ENCODE measurements at regions not wholly inside any gene's neighbourhood (a gene's known extent, or its start where the extent isn't known, plus 50 kb on each side); places are given as distances from the start of the nearest gene placed in this dataset.
A peak's percentile ranks its signal among the peaks of the same experiment; 100 is the strongest.

DNA sequence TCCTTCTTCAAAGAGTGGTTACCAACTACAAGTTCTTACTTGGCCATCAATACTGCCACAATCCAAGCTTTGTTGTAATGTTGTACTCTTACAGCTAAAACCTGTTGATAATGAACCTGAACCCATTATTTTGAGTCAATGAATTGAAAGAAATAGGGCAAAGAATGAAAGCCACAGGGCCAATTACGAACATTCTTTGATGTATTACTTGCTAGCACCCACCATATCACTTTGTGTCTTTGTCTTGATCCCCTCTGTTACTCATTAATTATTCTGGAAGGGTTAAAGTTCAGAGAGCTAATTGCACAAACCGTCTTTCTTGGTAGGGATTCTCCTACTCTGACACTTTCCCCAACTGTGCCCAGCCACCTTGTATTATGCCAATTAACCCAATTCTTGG is 53.2 kb upstream of the TFEC start:
- DNase-seq (ENCODE audit: extremely low read depth, low read depth, low spot score) = no peak

DNA sequence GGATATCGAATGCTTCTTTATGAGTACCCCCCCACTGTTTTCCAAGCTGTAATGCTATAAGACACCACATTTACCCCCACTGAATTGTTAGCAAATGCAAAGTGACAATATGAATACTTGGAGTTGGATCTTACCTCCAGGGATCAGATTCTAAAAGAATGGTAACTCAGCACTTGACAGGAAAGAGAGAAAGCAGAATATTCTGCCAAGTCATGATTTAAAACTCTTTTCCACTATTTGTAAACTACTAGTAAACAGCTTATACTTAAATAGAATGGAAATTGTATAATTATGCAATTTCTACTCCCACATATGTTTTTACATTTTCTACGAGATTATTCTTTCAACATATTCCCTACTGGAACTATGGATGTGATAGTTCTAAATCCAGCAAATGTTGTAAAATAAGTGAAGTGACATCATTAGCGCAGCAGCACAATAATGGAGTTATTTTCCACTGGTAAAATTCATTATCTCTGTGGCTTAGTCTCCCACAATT is 56.0 kb upstream of the TFEC start:
- no peak for DNase-seq (ENCODE audit: extremely low read depth, low read depth, low spot score)

DNA sequence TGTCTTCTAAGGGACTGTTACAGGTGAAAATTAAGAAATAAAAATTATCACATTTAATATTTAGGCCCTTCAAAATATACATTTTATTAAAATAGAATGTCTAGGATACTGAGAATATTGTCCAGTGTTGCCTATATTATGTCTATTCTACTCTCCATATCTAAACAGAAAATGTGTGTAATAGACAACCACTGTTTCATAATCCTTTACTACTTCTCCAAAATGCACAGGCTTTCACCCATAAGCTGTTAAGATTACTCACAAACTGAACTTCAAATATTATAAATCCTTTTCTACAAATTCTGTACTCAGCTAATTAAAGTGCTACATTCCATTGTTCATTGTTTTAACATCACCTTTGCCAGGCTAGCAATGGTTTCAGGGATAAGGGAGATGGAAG is 56.7 kb upstream of the TFEC start:
- DNase-seq (ENCODE audit: extremely low read depth, low read depth, low spot score) = no peak

DNA sequence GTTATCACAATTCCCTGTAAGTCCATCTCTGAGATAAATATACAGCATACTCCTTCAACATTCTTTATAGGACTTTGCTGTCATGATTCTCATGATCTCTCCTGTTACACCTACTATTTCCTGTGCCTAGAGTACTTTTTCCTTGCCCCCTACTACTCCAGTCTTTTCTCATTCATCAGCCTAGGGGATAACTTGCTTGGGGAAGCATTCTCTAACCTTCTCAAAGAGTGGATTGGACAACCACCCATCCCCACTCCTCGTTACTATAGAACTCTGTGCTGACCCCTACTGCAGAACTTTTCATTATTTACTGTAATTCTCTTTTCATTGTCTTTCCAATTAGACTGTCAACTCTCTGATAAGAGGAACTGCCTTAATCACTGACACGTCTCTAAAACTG is 57.4 kb upstream of the TFEC start:
- no peak for DNase-seq (ENCODE audit: extremely low read depth, low read depth, low spot score)

DNA sequence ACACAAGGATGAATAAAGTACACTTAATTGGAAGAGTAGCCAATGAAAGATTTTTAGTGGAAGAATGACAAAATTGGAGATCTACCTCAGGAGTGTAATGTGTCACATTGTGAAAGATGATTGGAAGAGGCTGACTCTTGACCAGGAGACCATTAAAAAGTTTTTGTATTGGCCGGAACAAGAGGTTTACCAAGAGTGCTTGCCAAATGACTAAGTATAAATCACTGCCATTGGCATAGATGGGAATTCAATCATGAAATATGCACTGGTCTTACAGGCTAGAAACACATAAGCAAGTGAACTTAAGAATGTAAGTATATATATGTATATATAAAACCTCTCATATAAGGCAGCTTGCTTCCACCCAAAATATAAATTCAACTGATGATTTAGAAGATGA is 58.7 kb upstream of the TFEC start:
- DNase-seq (ENCODE audit: extremely low read depth, low read depth, low spot score) = no peak

DNA sequence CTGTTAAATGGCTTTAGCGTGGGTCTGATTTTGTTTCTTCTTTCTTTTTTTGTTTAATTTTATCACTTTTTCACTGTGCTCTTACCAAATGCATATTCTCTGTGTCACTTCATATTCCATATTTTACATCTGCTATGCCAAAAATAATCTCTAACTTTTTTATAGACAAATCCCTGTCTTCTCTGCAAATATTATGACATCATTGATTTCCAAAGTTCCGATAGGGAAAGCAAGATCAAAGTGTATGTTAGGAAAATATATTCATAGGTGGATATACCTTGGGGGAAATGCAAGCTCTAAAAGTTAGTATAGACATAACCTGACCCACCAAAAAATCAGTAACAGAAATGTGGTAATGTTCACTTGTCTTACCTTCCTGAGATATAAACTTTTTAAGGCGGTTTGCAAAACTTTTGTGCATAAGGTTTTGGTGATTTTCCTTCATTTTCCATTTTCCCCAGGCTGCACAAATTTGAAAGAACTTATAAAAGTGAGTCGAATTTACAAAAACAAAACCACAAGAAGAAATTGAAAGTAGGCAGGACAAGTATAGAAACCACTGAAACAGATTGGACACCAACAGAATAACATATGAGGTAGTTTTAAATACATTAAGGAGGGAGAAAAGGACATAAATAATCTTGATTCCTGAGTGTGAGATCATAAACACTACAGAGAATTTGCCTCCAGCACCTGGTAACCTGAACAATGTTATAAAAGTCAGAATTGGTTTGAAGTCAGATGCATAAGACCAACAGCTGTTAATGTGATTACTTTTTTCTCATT is 63.1 kb upstream of the TFEC start:
- no peak for DNase-seq (ENCODE audit: extremely low read depth, low read depth, low spot score)

DNA sequence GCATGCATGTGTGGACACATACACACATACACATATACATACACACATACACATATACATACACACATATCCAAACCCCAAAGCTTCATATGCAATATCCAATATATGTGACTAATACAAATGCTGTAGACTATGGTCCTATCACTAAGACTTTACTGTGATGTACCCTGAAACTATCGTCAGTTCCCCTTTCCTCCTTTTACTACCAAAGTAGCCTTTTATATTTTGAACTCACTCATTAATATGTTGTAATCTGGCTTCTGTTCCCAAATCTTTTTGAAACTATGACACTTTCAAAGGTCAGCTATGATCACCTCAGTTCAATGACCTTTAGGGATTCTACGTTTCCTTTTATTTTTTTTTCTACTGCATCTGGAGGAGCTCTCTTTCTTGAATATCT is 64.8 kb upstream of the TFEC start:
- no peak for DNase-seq (ENCODE audit: extremely low read depth, low read depth, low spot score)

DNA sequence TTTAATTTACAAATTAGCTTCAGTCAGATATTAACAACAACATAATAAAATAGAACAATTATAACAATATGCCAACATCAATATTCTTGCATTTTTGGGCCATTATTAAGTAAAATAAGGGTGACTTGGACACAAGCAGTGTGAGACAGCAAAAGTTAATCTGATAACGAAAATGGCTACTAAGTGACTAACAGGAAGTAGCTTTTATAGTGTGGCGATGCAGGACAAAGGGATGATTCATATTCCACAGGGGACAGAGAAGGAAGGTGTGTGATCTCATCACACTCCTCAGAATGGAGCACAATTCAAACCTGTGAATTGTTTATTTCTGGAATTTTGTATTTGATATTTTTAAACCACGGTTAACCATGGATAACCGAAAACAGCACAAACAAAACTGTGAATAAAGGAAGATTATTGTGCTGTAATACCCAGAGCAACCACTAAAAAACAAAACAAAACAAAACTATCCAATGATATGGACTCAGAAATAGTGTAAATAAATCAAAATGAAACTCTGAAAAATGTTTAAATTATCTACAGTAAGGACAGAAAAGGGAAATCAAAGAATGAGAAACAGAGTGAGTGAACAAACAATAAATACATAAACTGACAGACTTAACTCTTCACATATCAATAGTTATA is 66.9 kb upstream of the TFEC start:
- DNase-seq (ENCODE audit: extremely low read depth, low read depth, low spot score) = peak; percentile 81

DNA sequence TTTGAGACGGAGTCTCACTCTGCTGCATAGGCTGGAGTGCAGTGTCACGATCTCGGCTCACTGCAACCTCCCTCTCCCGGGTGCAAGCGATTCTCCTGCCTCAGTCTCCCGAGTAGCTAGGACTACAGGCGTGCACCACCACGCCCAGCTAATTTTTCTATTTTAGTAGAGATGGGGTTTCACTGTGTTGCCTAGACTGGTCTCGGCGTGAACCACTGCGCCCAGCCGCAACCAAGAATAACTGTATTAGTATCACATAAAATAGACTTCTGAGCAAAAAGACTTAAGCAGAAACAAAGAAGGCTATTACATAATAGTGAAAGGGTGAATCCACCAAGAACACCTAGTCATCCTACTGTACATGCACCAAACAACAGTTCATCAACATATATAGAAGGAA is 67.6 kb upstream of the TFEC start:
- no peak for DNase-seq (ENCODE audit: extremely low read depth, low read depth, low spot score)

DNA sequence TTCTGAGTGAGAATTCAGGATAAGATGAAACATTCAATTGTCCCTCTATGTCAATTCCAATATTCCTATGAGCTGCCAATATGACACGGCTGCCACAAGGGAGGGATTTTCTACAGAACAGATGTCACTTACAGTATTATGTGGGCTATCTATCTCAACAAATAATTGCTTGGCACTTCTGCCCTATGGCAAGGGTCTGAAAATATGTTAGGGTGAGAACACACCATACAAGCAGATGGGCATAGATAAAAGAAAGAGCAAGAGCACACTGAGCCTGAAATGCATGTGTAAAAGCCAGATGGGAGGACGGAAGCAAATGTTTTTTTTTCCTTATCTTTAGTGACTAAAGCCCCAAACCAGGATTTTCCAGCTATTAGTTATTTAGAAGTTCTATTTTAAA is 70.1 kb upstream of the TFEC start:
- DNase-seq (ENCODE audit: extremely low read depth, low read depth, low spot score) = no peak

DNA sequence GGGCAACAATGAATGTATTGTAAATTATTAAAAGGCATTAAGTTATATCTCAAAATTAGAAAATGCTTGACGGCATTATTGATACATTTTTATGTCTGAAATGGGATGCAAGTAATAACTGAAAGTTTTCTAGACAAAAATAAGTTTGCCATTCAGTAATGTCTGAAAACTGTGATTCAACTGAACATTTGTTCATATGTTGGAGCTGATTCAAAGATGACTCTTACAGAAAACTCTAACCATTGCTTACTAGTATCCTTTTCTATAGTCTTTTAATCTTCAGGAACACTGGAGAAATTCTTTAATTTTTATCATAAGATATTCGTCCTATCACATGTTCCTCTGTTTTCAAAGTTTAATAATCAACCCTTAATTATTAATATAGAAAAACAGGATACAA is 71.1 kb upstream of the TFEC start:
- DNase-seq (ENCODE audit: extremely low read depth, low read depth, low spot score) = no peak

DNA sequence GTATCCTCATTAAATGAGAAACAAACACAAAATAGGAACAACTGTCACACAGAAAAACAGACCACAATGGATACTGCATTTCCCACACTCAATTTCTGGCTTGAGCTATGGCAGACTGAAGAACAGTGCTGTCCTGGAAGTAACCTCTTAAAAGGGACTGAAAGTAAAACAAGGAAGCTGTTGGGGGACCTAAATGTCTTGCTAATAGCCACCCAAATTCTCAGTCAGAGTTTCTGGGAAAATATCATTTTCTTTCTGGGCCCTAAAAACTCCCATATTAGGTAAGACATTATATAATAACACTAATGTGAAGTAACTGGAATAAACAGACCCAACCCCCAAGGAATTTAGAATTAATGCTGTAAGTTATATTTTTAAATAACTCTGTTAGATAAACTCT is 80.9 kb upstream of the TFEC start:
- DNase-seq (ENCODE audit: extremely low read depth, low read depth, low spot score) = no peak

DNA sequence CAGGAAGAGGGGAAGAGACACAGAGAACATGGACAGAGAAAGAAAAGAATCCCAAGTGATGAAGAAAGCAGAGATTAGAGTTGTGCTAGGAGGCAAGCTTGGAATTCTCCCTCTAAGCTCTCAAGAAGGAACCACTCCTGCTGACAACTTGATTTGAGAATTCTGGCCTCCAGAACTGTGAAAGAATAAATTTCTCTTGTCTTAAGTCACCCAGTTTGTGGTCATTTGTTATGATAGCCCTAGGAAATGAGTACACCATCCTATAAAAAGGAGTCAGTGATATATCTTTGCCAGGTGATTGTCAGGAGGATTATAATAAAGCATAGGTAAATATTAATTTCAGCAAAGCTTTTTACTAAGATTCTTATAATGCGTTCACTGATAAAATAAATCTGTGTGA is 82.7 kb upstream of the TFEC start:
- DNase-seq (ENCODE audit: extremely low read depth, low read depth, low spot score) = no peak

DNA sequence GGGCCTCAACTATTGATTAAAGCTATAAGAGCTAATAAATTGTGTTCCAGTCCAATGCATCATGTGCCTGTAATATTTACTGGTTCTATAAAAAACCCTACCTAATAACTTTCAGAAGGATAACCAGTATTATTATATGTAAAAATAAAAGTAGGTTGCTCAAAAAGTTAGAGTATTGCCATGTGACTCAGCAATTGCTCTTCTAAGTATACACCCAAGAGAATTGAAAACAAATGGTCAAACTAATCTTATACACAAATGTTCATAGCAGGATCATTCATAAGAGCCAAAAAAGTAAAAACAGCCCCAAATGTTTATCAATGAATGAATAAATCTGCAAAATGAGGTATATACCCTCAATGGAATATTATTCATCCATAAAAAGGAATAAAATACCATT is 89.5 kb upstream of the TES start:
- DNase-seq (ENCODE audit: extremely low read depth, low read depth, low spot score) = no peak

DNA sequence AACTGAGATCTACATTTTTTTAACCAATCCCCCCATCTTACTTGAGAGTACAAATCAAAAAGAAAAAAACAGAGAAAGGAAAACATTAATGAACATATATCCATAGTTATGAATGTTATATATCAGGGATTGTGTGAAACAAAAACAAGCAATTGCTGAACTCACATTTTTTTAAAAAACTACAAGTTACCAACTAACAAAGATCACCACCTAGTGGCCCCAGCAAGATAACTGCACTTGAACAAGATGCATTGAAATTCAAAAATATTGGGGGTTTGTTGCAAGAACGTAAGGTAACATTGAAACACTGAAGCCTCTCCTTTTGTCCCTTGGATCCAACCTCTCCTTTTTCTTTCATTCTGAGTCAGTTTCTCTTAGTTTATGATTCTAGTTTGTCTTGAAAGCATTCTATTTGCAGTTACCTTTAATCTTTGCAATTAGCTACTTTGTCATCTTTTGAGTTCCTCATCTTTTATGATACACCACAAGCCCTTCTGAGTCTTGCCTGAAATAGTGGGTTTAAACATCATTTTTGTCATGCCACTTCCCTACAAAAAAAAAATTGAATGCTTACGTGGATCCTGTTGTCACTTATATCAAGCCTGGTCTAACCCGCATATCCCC is 87.3 kb upstream of the TES start:
- DNase-seq (ENCODE audit: extremely low read depth, low read depth, low spot score) = peak; percentile 29

DNA sequence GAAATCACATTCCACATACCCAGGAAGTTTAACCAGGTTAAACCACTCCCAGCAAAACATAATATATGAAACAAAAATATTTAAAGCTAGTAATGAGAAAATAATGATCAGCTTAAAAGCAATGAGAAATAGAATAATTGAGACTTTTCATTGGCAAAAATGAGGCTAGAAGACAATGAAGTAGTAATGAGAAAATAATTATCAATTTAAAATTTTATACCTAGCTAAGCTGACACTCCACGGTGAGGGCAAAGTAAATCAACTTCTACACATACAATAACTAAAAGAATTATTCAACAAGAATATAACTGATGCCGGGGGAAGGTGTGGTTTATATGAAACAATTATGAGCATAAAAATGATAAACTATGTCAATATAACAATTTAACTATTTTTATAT is 82.2 kb upstream of the TES start:
- DNase-seq (ENCODE audit: extremely low read depth, low read depth, low spot score) = no peak

DNA sequence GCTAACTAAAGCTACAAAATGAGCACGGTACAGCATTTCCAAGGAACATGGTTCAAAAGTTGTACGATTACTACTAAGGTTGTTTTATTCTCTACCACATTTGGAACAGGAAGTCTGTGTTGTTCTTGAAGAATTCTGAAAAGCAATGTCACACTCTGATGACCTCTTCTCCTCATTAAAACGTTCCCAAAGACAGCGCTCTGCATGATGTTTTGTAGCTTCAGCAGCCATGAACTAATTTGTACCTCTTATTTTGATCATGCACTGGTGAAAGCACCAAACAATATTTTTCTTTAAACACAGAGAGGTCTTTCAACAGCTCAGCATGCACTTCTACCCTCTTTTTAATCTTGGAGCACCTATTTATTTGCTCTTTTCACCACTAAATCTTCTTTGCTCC is 75.0 kb upstream of the TES start:
- no peak for DNase-seq (ENCODE audit: extremely low read depth, low read depth, low spot score)

DNA sequence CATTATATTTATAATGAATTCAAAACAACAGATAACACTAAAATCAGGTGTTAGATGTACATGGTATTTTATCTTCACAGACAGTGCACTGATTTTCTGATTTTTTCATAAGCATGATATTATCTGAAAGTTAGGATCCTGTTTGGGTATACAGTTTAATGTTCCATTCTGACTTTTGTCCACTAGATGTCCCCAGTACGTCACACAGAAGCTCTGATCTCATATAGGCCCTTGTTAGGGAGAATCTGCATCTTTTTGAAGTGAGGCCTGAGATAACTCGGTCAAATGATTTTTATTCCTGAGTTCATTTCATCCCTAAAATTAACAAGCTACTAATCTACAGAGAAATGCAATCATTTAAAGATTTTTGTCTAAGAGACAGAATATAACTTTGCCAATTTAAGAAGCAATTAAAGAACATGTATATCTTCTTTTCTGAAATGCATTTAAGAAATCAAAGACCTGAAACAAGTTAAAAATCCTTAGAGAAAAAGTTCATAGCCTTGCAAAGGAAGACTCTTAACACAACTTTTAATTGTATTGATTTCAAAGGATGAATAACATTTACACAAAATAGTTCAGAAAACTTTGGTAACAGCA is 72.0 kb upstream of the TES start:
- peak; percentile 48 for DNase-seq (ENCODE audit: extremely low read depth, low read depth, low spot score)

DNA sequence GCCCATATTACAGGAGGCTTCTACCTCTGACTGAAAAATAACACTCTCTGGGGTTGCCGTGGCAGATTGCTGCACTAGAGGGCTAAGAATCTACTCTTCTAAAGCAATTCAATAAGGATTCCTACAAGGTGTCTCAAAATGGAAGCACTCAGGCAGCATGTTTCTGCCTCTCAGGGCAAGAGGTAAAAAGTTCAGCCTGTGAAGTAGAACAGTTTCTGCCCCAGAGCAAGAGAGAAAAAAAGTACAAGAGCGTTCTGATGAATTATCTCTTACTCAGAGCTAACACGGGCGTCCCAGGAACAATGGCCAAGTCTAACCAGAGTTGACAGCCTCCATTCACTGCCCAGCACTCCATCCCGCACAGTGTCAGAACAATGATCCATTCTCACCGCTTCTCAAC is 71.3 kb upstream of the TES start:
- no peak for DNase-seq (ENCODE audit: extremely low read depth, low read depth, low spot score)

DNA sequence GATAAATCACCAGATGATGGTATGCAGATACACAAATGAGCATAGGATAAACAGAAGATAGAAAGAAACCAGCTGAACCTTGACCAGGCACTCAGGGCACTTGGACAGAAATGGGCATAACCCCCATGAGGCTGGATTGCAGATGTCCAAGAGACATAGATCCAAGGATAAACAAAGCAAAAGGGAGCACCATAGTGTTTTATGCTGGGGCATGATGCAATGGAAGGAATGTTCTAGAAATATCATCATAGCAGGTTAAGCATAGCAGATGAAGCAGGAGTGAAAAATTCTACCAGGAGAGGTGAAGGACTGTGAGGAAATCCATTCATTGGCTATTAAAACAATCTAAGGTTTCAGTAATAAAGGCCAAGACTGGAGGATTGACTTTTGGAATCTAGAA is 70.5 kb upstream of the TES start:
- no peak for DNase-seq (ENCODE audit: extremely low read depth, low read depth, low spot score)

DNA sequence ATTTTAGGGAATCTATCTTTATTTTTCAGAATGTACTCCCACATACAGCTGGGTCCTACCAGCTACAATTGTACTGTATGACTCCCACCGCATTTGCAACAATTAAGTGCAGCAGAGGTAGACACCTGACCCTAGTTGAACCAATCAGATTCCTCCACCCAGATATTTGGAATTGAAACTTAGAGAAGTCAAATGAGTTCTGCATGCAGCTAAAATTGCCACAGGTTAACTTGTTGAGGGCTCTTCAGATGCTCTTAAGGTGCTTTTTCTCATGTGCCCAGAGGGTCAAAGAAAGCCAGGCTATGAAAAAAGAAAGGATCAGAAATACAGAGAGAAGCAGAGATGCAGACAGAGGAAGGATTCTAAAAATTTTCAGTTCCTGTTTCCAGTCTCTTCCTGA is 68.0 kb upstream of the TES start:
- no peak for DNase-seq (ENCODE audit: extremely low read depth, low read depth, low spot score)

DNA sequence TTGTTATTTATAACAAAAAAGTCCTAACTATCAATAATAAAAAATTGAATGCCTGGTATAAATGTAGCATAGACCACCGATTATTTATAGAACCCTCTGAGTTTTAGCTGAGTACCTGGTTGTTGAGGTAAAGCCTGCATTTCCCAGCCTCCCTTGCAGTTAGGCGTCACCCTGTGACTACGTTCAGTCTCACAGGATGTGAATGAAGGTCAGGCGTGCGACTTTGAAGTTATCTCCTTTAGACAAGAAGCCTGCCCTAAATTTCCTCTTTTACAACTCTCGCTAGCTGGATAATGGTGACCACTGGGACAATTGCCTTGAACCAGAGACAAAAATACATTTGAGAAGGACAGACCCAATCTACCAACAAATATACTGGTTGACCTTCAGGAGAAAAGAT is 67.5 kb upstream of the TES start:
- no peak for DNase-seq (ENCODE audit: extremely low read depth, low read depth, low spot score)
